ENCODE measurements at regions not wholly inside any gene's neighbourhood (a gene's known extent, or its start where the extent isn't known, plus 50 kb on each side); places are given as distances from the start of the nearest gene placed in this dataset.

DNA sequence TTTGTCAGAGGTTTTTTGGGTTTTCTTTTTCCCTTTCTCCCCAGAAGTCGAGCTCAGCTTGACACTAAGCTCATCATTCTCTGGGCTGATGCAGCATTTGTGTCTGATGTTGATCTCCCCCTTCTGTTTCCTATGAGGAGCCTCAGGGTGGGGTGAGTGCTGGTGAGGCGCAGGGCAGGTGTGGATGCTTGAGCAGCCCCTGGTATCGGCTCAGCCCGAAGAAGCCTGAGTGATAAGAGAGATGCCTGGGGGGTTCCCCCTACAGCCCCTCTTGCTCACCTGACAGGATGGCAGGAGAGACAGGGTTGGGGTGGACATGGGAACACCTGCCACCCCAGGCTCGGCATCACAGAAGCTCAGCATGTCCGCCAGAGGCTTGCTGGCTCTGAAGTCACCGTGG is 239.0 kb downstream of the RHOU start:
- no peak overlapping the region for H3K4me3 ChIP-seq (replicated peaks in 1 of 3)
- H3K36me3 ChIP-seq = no peaks in the 10 kb centered on the region
- no peaks in the 10 kb centered on the region for H3K27me3 ChIP-seq
- no peak for DNase-seq
- intact Hi-C loops (cut with DNase I) = no loop called here
- H3K4me1 ChIP-seq = peaks cover 10 to 18% of the 10 kb centered on the region in 2 donors
- TF ChIP-seq, protein P1, sequence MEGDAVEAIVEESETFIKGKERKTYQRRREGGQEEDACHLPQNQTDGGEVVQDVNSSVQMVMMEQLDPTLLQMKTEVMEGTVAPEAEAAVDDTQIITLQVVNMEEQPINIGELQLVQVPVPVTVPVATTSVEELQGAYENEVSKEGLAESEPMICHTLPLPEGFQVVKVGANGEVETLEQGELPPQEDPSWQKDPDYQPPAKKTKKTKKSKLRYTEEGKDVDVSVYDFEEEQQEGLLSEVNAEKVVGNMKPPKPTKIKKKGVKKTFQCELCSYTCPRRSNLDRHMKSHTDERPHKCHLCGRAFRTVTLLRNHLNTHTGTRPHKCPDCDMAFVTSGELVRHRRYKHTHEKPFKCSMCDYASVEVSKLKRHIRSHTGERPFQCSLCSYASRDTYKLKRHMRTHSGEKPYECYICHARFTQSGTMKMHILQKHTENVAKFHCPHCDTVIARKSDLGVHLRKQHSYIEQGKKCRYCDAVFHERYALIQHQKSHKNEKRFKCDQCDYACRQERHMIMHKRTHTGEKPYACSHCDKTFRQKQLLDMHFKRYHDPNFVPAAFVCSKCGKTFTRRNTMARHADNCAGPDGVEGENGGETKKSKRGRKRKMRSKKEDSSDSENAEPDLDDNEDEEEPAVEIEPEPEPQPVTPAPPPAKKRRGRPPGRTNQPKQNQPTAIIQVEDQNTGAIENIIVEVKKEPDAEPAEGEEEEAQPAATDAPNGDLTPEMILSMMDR (IDR thresholded peaks at IDR 0.05) = no peak
- no peak for TF ChIP-seq POLR2A (IDR thresholded peaks at IDR 0.05)
- 95 to 99% methylated on average over 6 to 7 of the region's 7 CpGs for WGBS, 2 donors
- H3K9me3 ChIP-seq = no peaks in the 10 kb centered on the region
- no peak overlapping the region for H3K27ac ChIP-seq

DNA sequence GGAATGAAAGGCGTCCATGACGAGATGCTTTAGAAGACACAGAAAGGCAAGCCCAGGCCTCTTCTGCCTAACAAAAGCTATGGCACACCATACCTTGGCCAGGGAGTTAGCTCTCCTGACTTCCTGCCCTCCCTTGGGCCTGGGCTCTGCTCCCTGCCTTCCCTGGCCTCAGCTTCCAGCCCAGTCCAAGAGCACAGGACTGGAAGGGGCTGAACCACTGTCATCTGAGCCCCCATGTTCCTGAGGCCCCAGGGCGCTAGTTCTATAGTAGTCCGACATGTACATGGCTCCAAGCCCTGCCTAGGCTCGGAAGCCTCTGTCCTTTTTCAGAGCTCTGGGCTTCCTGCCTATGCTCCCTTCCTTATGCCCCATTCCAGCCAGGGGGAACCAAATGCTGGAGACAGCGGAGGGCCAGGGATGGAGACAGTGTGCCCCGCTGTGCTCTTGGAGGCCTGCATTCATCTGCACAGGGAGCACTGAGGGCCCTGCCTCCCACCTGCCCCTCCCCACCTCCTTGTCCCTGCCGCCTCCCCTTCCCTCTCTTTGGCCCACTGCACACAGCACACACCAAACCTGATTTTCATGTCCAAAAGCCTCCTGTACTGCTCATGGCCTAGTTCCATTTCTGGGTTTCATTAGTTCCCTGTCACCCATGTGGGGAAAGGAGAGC is 240.1 kb downstream of the RHOU start:
- H3K4me3 ChIP-seq (replicated peaks in 1 of 3) = no peak overlapping the region
- no peaks in the 10 kb centered on the region for H3K9me3 ChIP-seq
- no peaks in the 10 kb centered on the region for H3K27me3 ChIP-seq
- no peak for DNase-seq
- H3K36me3 ChIP-seq = no peaks in the 10 kb centered on the region
- peaks cover 12 to 20% of the 10 kb centered on the region in 2 donors for H3K4me1 ChIP-seq
- no peak for TF ChIP-seq POLR2A (IDR thresholded peaks at IDR 0.05)
- TF ChIP-seq, protein P1 (IDR thresholded peaks at IDR 0.05) = no peak
- H3K27ac ChIP-seq = no peak overlapping the region
- intact Hi-C loops (cut with DNase I) = no loop called here
- 91% methylated on average over 5 to 8 of the region's 8 CpGs for WGBS, 2 donors

DNA sequence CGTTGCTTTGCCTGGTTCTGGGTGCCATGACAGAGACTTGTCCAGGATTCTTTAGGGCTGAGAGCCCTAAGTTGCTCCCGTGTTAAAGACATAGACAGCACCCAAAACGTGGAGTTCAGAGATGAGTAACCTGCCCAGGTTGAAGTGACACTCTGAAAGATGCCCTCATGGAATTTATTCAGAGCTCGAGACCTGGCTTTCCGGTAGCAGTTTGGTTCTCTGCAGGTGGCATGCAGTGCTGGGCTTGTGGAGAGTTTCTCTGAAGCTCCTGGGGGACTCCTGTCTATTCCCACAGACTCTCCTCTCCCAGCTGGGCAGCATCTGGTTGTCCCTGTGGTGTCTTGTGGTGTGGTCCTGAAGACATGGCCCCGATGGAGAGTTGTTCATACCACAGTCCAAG is 241.0 kb downstream of the RHOU start:
- Histone ChIP-seq H3K27me3 (no peaks in the 10 kb centered on the region), H3K4me1 (peaks cover 12 to 20% of the 10 kb centered on the region in 2 donors), H3K36me3 (no peaks in the 10 kb centered on the region), H3K4me3 (replicated peaks in 1 of 3) (no peak overlapping the region), H3K9me3 (no peaks in the 10 kb centered on the region), H3K27ac (no peak overlapping the region)
- 93 to 98% methylated on average over 6 of the region's 6 CpGs for WGBS, 2 donors
- TF ChIP-seq, protein P1 (IDR thresholded peaks at IDR 0.05) = no peak
- TF ChIP-seq POLR2A (IDR thresholded peaks at IDR 0.05) = no peak
- intact Hi-C loops (cut with DNase I) = no loop called here
- no peak for DNase-seq

DNA sequence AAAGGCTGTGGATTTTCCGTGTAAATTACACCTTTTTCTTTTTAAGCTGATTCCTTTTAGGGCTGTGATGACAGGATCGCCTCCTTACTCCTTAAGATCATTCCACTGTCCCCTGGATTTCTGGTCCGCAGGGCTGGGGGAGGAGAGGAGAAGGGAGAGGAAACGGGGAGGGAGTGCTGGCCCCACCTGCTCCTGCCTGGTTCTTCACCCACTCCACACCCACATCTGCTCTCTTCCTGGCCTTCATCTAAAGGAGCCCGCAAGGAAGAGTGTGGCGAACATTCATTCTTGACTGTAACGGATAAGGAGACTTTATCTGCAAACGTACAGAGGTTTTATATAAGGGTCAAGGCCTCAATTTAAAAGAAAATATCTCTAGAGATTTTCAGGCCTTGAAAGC is 242.0 kb downstream of the RHOU start:
- no peak overlapping the region for H3K4me3 ChIP-seq (replicated peaks in 1 of 3)
- no peaks in the 10 kb centered on the region for H3K36me3 ChIP-seq
- TF ChIP-seq, protein P1 (IDR thresholded peaks at IDR 0.05) = no peak
- no peak for TF ChIP-seq POLR2A (IDR thresholded peaks at IDR 0.05)
- H3K27me3 ChIP-seq = no peaks in the 10 kb centered on the region
- H3K27ac ChIP-seq = no peak overlapping the region
- no peak for DNase-seq
- 92 to 94% methylated on average over 8 of the region's 8 CpGs for WGBS, 2 donors
- no peaks in the 10 kb centered on the region for H3K9me3 ChIP-seq
- intact Hi-C loops (cut with DNase I) = no loop called here
- H3K4me1 ChIP-seq = peaks cover 12 to 20% of the 10 kb centered on the region in 2 donors

DNA sequence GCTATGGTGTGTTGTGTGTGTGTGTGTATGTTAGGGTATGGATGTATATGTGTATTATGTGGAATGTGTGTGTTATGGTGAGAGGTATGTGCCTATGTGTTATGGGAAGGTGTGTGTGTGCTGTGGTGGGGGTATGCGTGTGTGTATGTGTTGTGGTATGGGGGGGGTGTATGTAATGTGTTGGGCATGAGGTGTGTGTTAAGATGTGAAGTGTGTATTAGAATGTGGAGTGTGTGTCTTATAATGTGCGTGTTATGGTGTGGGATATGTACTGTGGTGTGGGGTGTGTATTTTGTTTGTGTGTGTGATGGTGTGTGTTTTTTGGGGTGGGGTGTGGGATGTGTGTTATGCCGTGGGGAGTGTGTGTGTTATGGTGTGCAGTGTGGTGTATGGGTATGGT is 242.5 kb downstream of the RHOU start:
- Histone ChIP-seq H3K4me3 (replicated peaks in 1 of 3) (no peak overlapping the region), H3K27ac (no peak overlapping the region), H3K36me3 (no peaks in the 10 kb centered on the region), H3K9me3 (no peaks in the 10 kb centered on the region), H3K27me3 (no peaks in the 10 kb centered on the region), H3K4me1 (peaks cover 12 to 20% of the 10 kb centered on the region in 2 donors)
- intact Hi-C loops (cut with DNase I) = no loop called here
- WGBS, 2 donors = 97 to 98% methylated on average over 3 of the region's 3 CpGs
- DNase-seq = no peak
- TF ChIP-seq POLR2A (IDR thresholded peaks at IDR 0.05) = no peak
- TF ChIP-seq, protein P1 (IDR thresholded peaks at IDR 0.05) = no peak
